ENCODE measurements at regions not wholly inside any gene's neighbourhood (a gene's known extent, or its start where the extent isn't known, plus 50 kb on each side); places are given as distances from the start of the nearest gene placed in this dataset.

- Histone ChIP-seq H3K4me2 (ENCODE audit: insufficient read depth in 1 of 2, low read depth in 2 of 2, low read length in 2 of 2) (no peak overlapping the region), H3K27ac (ENCODE audit: low read depth, low read length) (no peak overlapping the region), H4K91ac (replicated peaks; ENCODE audit: insufficient read length, low read length) (no peak overlapping the region), H2BK12ac (ENCODE audit: low read depth, low read length) (no peak overlapping the region), H3K56ac (replicated peaks; ENCODE audit: insufficient read length, low read depth, low read length) (no peak overlapping the region), H3K79me2 (ENCODE audit: control insufficient read depth in 1 of 2, insufficient read depth in 2 of 2, low read length in 2 of 2) (no peaks in the 10 kb centered on the region), H3K4ac (replicated peaks; ENCODE audit: insufficient read length, low read depth, low read length) (no peak overlapping the region), H4K8ac (ENCODE audit: extremely low read depth, insufficient read depth, low read length) (no peak overlapping the region), H3K23me2 (ENCODE audit: low read depth, low read length) (no peaks in the 10 kb centered on the region), H3K79me1 (ENCODE audit: low read depth, low read length) (no peaks in the 10 kb centered on the region), H2BK15ac (ENCODE audit: low read length) (no peak overlapping the region), H4K20me1 (replicated peaks in 1 of 2; ENCODE audit: control insufficient read depth in 1 of 2, insufficient read depth in 2 of 2, low read length in 2 of 2) (no peaks in the 10 kb centered on the region), H3K23ac (ENCODE audit: insufficient read length) (no peak overlapping the region), H3K14ac (ENCODE audit: insufficient read length) (no peak overlapping the region), H2BK120ac (replicated peaks; ENCODE audit: low read depth, low read length) (no peak overlapping the region), H3K4me3 (ENCODE audit: extremely low read depth in 1 of 4, insufficient read depth in 2 of 4, low read depth in 3 of 4, low read length in 4 of 4) (no peak overlapping the region), H3K27me3 (replicated peaks in 1 of 4; ENCODE audit: control insufficient read depth in 3 of 4, extremely low read depth in 1 of 4, insufficient read depth in 3 of 4, low read length in 3 of 4) (no peaks in the 10 kb centered on the region; a peak in 1 of 7 replicates), H3K9ac (replicated peaks in 1 of 4; ENCODE audit: extremely low read depth in 1 of 4, low read depth in 3 of 4, low read length in 3 of 4) (no peak overlapping the region), H4K5ac (ENCODE audit: insufficient read length, low read depth, low read length) (no peak overlapping the region), H3K36me3 (ENCODE audit: control insufficient read depth in 2 of 4, insufficient read depth in 4 of 4, low read length in 3 of 4) (no peaks in the 10 kb centered on the region; a peak in 1 of 8 replicates), H3K18ac (ENCODE audit: extremely low read depth, low read length) (no peak overlapping the region), H2AFZ (ENCODE audit: low read length) (no peak overlapping the region), H2BK20ac (ENCODE audit: low read length) (0 out of 2 replicates have a peak overlapping the region, but pooled peaks have one; percentile 35), H3K4me1 (replicated peaks in 1 of 4; ENCODE audit: control insufficient read depth in 3 of 4, insufficient read depth in 4 of 4, low read length in 3 of 4) (peaks cover 0 to 3% (median 2%) of the 10 kb centered on the region in 4 experiments; a peak in 2 of 7 replicates), H2AK5ac (ENCODE audit: low read depth, low read length) (0 out of 2 replicates have a peak overlapping the region, but pooled peaks have one; percentile 53), H3K9me3 (ENCODE audit: insufficient read depth in 2 of 2, low read depth in 1 of 2, low read length in 1 of 2) (no peaks in the 10 kb centered on the region), H2BK5ac (ENCODE audit: low read depth, low read length) (no peak overlapping the region)
- FAIRE-seq (no peak), DNase-seq (ENCODE audit: low read depth in 1 of 2, low spot score in 2 of 2) (no peak)
- WGBS, 2 experiments (ENCODE audit: extremely low coverage in 1 of 2, insufficient coverage in 1 of 2, insufficient read length in 1 of 2, insufficient replicate concordance in 2 of 2, low coverage in 1 of 2, low lambda C conversion rate in 2 of 2, missing lambda C conversion rate in 1 of 2), result 90% methylated on average over 3 of the region's 3 CpGs; no CpG with 5 or more reads in 1 of the 2 experiments
- no peak for TF ChIP-seq CHD1 (IDR thresholded peaks at IDR 0.05; ENCODE audit: low read depth, low read length)
- TF ChIP-seq TBP (IDR thresholded peaks at IDR 0.05; ENCODE audit: low read depth, low read length), result no peak
- POLR2A ChIA-PET (ENCODE audit: partially characterized antibody), result interaction anchor here (1.6 kb wide), 1 partner anchor 11 kb away, joined by 5 read pairs; no protein-coding TSS in a partner anchor
- CTCF ChIA-PET (ENCODE audit: partially characterized antibody), result interaction anchor here (0.9 to 2.7 kb wide), 7 partner anchors 9 to 100 kb away, joined by 3 to 11 read pairs (median 4); no protein-coding TSS in a partner anchor
Observed at GRCh38 chr11:112354364-112354763, 93.7 kb upstream of the PLET1 start.

Data from H1 (cell line).